Ascending aorta (tissue), 2 donors: ENCODE measurements at regions not wholly inside any gene's neighbourhood (a gene's known extent, or its start where the extent isn't known, plus 50 kb on each side); places are given as distances from the start of the nearest gene placed in this dataset.
"Not testable (repeated sequence)": the region's sequence is repeated elsewhere in the genome, so short reads cannot be mapped to it uniquely, and the experiment has no call there.

ENCODE experiments used
- DNase-seq, 2 donors: peaks; one replicate each; pipeline ENCODE4 v3.0.0-alpha.2; 2019; ENCODE audit warnings: low spot score in 2 of 2
- H3K27ac ChIP-seq, 2 donors: fragments of 200-600 bp; sonication (generic); one replicate each; pipeline ENCODE4 v1.5.1; 2016 to 2017; ENCODE audit warnings: mild to moderate bottlenecking in 1 of 2
- H3K27me3 ChIP-seq: fragments of 200-600 bp; sonication (generic); one replicate; pipeline ENCODE4 v1.5.1; 2017
- H3K36me3 ChIP-seq, 2 donors: fragments of 200-600 bp; sonication (generic); one replicate each; pipeline ENCODE4 v1.5.1; 2016
- H3K4me1 ChIP-seq, 2 donors: fragments of 200-600 bp; sonication (generic); one replicate each; pipeline ENCODE4 v1.5.1; 2016 to 2017; ENCODE audit warnings: mild to moderate bottlenecking in 1 of 2
- H3K4me3 ChIP-seq, 2 donors: fragments of 200-600 bp; sonication (generic); one replicate each; pipeline ENCODE4 v1.5.1; 2016 to 2017; ENCODE audit warnings: mild to moderate bottlenecking in 1 of 2
- H3K9me3 ChIP-seq, 2 donors: fragments of 200-600 bp; sonication (generic); one replicate each; pipeline ENCODE4 v1.5.1; 2016
- CTCF ChIP-seq, 3 experiments: fragments of 200-600 bp in 2 of 3; fragments of 450-650 bp in 1 of 3; sonication (generic) in 2 of 3; IDR thresholded peaks; one replicate each; pipeline ENCODE4 v1.5.1; 2016 to 2019; ENCODE audit warnings: antibody characterized with exemption in 3 of 3, mild to moderate bottlenecking in 1 of 3, moderate library complexity in 1 of 3
- intact Hi-C: fragments of 100-400 bp; cut with DNase I; formaldehyde crosslinking; loops from one replicate; pipeline ENCODE4 v1.15.1; 2023

GRCh38 chr19:23554548-23554947, 132.5 kb downstream of the ZNF675 start:
- no peaks in the 10 kb centered on the region for H3K9me3 ChIP-seq
- TF ChIP-seq CTCF (IDR thresholded peaks at IDR 0.05): no peak
- H3K36me3 ChIP-seq: no peaks in the 10 kb centered on the region
- intact Hi-C loops: no loop called here
- H3K27ac ChIP-seq: no peak overlapping the region
- no peak for DNase-seq
- no peaks in the 10 kb centered on the region for H3K27me3 ChIP-seq
- H3K4me3 ChIP-seq: no peak overlapping the region
- no peaks in the 10 kb centered on the region for H3K4me1 ChIP-seq

GRCh38 chr19:23550102-23550501, 136.9 kb downstream of the ZNF675 start:
- H3K36me3 ChIP-seq, H3K27me3 ChIP-seq, H3K4me3 ChIP-seq, DNase-seq, H3K9me3 ChIP-seq, intact Hi-C loops, H3K4me1 ChIP-seq, H3K27ac ChIP-seq: not testable (repeated sequence)

GRCh38 chr19:23547816-23548430, 139.1 kb downstream of the ZNF675 start:
- H3K4me1 ChIP-seq: no peaks in the 10 kb centered on the region
- no peaks in the 10 kb centered on the region for H3K9me3 ChIP-seq
- no peaks in the 10 kb centered on the region for H3K36me3 ChIP-seq
- no peak for TF ChIP-seq CTCF (IDR thresholded peaks at IDR 0.05)
- H3K4me3 ChIP-seq: no peak overlapping the region
- DNase-seq: no peak
- no peaks in the 10 kb centered on the region for H3K27me3 ChIP-seq
- intact Hi-C loops: no loop called here
- H3K27ac ChIP-seq: no peak overlapping the region

- intact Hi-C loops: no loop called here
- H3K4me1 ChIP-seq: no peaks in the 10 kb centered on the region
Measured at GRCh38 chr19:23547156-23547555, 139.9 kb downstream of the ZNF675 start.

GRCh38 chr19:23543351-23543750, 143.7 kb downstream of the ZNF675 start:
- Histone ChIP-seq H3K27ac (no peak overlapping the region), H3K27me3 (no peaks in the 10 kb centered on the region), H3K9me3 (no peaks in the 10 kb centered on the region), H3K4me1 (no peaks in the 10 kb centered on the region), H3K4me3 (no peak overlapping the region), H3K36me3 (no peaks in the 10 kb centered on the region)
- DNase-seq: no peak
- intact Hi-C loops: no loop called here
- TF ChIP-seq CTCF (IDR thresholded peaks at IDR 0.05): no peak

More at GRCh38 chr19:23547156-23547555, 139.9 kb downstream of the ZNF675 start:
- no peak for DNase-seq
- H3K27ac ChIP-seq: no peak overlapping the region
- H3K4me3 ChIP-seq: no peak overlapping the region
- TF ChIP-seq CTCF (IDR thresholded peaks at IDR 0.05): no peak
- no peaks in the 10 kb centered on the region for H3K27me3 ChIP-seq
- no peaks in the 10 kb centered on the region for H3K9me3 ChIP-seq
- H3K36me3 ChIP-seq: no peaks in the 10 kb centered on the region

- H3K4me1 ChIP-seq: no peaks in the 10 kb centered on the region
- intact Hi-C loops: no loop called here
- H3K27me3 ChIP-seq: no peaks in the 10 kb centered on the region
- H3K9me3 ChIP-seq: no peaks in the 10 kb centered on the region
- no peaks in the 10 kb centered on the region for H3K36me3 ChIP-seq
- TF ChIP-seq CTCF (IDR thresholded peaks at IDR 0.05): no peak
- DNase-seq: no peak
- H3K4me3 ChIP-seq: no peak overlapping the region
- H3K27ac ChIP-seq: no peak overlapping the region
Measured at GRCh38 chr19:23542562-23542961, 144.4 kb downstream of the ZNF675 start.
